Adipocyte (in vitro differentiated cells): ENCODE measurements at regions not wholly inside any gene's neighbourhood (a gene's known extent, or its start where the extent isn't known, plus 50 kb on each side); places are given as distances from the start of the nearest gene placed in this dataset.
"Not testable (repeated sequence)": the region's sequence is repeated elsewhere in the genome, so short reads cannot be mapped to it uniquely, and the experiment has no call there.

Source experiments
- DNase-seq: peaks from one replicate; pipeline ENCODE4 v3.0.0-alpha.2; 2015; ENCODE audit warnings: low read depth
- H3K27me3 ChIP-seq: replicated peaks from 2 replicates; pipeline ENCODE4 v1.7.0; 2013; ENCODE audit warnings: mild to moderate bottlenecking, low read length, moderate library complexity; ENCODE audit not compliant: control insufficient read depth, insufficient read depth
- H3K36me3 ChIP-seq: 2 replicates; pipeline ENCODE4 v1.7.0; 2013; ENCODE audit warnings: low read length, mild to moderate bottlenecking, moderate library complexity; ENCODE audit not compliant: control insufficient read depth, insufficient read depth, severe bottlenecking
- H3K4me1 ChIP-seq: 2 replicates; pipeline ENCODE4 v1.7.0; 2013; ENCODE audit warnings: mild to moderate bottlenecking, low read length, moderate library complexity; ENCODE audit not compliant: control insufficient read depth, insufficient read depth
- H3K4me3 ChIP-seq: 2 replicates; pipeline ENCODE4 v1.7.0; 2013; ENCODE audit warnings: mild to moderate bottlenecking, low read length, moderate library complexity
- H3K9ac ChIP-seq: 2 replicates; pipeline ENCODE4 v1.7.0; 2013; ENCODE audit warnings: mild to moderate bottlenecking, low read length, moderate library complexity
- H3K9me3 ChIP-seq: 2 replicates; pipeline ENCODE4 v1.7.0; 2013; ENCODE audit warnings: mild to moderate bottlenecking, low read length, moderate library complexity; ENCODE audit not compliant: control insufficient read depth

- Histone ChIP-seq H3K36me3 (no peaks in the 10 kb centered on the region), H3K4me3 (no peak overlapping the region), H3K9me3 (no peaks in the 10 kb centered on the region), H3K27me3 (no peaks in the 10 kb centered on the region), H3K9ac (no peak overlapping the region), H3K4me1 (peaks cover 12% of the 10 kb centered on the region)
- no peak for DNase-seq
Measured at GRCh38 chr6:151178373-151178772, 61.4 kb upstream of the AKAP12 start.

- H3K9ac ChIP-seq: no peak overlapping the region
- H3K4me3 ChIP-seq: no peak overlapping the region
- H3K27me3 ChIP-seq: no peaks in the 10 kb centered on the region
- no peaks in the 10 kb centered on the region for H3K36me3 ChIP-seq
- DNase-seq: peak; percentile 72
- peaks cover 12% of the 10 kb centered on the region for H3K4me1 ChIP-seq
- no peaks in the 10 kb centered on the region for H3K9me3 ChIP-seq
Measured at GRCh38 chr6:151179321-151179720, 60.4 kb upstream of the AKAP12 start.

- peaks cover 12% of the 10 kb centered on the region for H3K4me1 ChIP-seq
- no peak for DNase-seq
- no peaks in the 10 kb centered on the region for H3K36me3 ChIP-seq
- H3K9ac ChIP-seq: no peak overlapping the region
- H3K27me3 ChIP-seq: no peaks in the 10 kb centered on the region
- H3K9me3 ChIP-seq: no peaks in the 10 kb centered on the region
- no peak overlapping the region for H3K4me3 ChIP-seq
Measured at GRCh38 chr6:151180330-151181048, 59.3 kb upstream of the AKAP12 start.

GRCh38 chr6:151181706-151182363, 57.9 kb upstream of the AKAP12 start:
- Histone ChIP-seq H3K36me3 (no peaks in the 10 kb centered on the region), H3K27me3 (no peaks in the 10 kb centered on the region), H3K9ac (no peak overlapping the region), H3K4me3 (no peak overlapping the region), H3K4me1 (peaks cover 12% of the 10 kb centered on the region), H3K9me3 (no peaks in the 10 kb centered on the region)
- DNase-seq: no peak

GRCh38 chr6:151182958-151183357, 56.8 kb upstream of the AKAP12 start:
- H3K36me3 ChIP-seq, DNase-seq, H3K27me3 ChIP-seq, H3K4me3 ChIP-seq, H3K9ac ChIP-seq, H3K9me3 ChIP-seq, H3K4me1 ChIP-seq: not testable (repeated sequence)

GRCh38 chr6:151185148-151185547, 54.6 kb upstream of the AKAP12 start:
- no peaks in the 10 kb centered on the region for H3K9me3 ChIP-seq
- DNase-seq: no peak
- H3K4me3 ChIP-seq: no peak overlapping the region
- H3K4me1 ChIP-seq: no peaks in the 10 kb centered on the region
- no peaks in the 10 kb centered on the region for H3K27me3 ChIP-seq
- H3K36me3 ChIP-seq: no peaks in the 10 kb centered on the region
- H3K9ac ChIP-seq: no peak overlapping the region

GRCh38 chr6:151186306-151186705, 53.5 kb upstream of the AKAP12 start:
- Histone ChIP-seq H3K9me3 (no peaks in the 10 kb centered on the region), H3K27me3 (no peaks in the 10 kb centered on the region), H3K4me1 (no peaks in the 10 kb centered on the region), H3K9ac (no peak overlapping the region), H3K36me3 (no peaks in the 10 kb centered on the region), H3K4me3 (no peak overlapping the region)
- no peak for DNase-seq

GRCh38 chr6:151186804-151187330, 52.9 kb upstream of the AKAP12 start:
- Histone ChIP-seq H3K9me3 (no peaks in the 10 kb centered on the region), H3K36me3 (no peaks in the 10 kb centered on the region), H3K27me3 (no peaks in the 10 kb centered on the region), H3K4me3 (no peak overlapping the region), H3K9ac (no peak overlapping the region), H3K4me1 (no peaks in the 10 kb centered on the region)
- DNase-seq: no peak
